GM18868 (cell line): ENCODE measurements at regions not wholly inside any gene's neighbourhood (a gene's known extent, or its start where the extent isn't known, plus 50 kb on each side); places are given as distances from the start of the nearest gene placed in this dataset.
A peak's percentile ranks its signal among the peaks of the same experiment; 100 is the strongest.
"Not testable (repeated sequence)": the region's sequence is repeated elsewhere in the genome, so short reads cannot be mapped to it uniquely, and the experiment has no call there.

Experiments used
- ATAC-seq: cut with Tn5 transposase; IDR thresholded peaks from one replicate; pipeline ENCODE4 v1.9.1; 2021; ENCODE audit warnings: mild to moderate bottlenecking, moderate library complexity; ENCODE audit not compliant: unreplicated experiment

- ATAC-seq, result no peak
These were observed 368.3 kb upstream of the OLFM3 start for GRCh38 chr1:102365071-102365470.

- no peak for ATAC-seq
These were observed 339.9 kb upstream of the OLFM3 start for GRCh38 chr1:102336602-102337001.

- no peak for ATAC-seq
These were observed 321.5 kb upstream of the OLFM3 start for GRCh38 chr1:102318104-102318806.

- no peak for ATAC-seq
These were observed 318.4 kb upstream of the OLFM3 start for GRCh38 chr1:102315096-102315495.

- no peak for ATAC-seq
These were observed 299.4 kb upstream of the OLFM3 start for GRCh38 chr1:102296116-102296515.

GRCh38 chr1:102282955-102283354, 286.2 kb upstream of the OLFM3 start:
- no peak for ATAC-seq

- no peak for ATAC-seq
These were observed 266.3 kb upstream of the OLFM3 start for GRCh38 chr1:102262994-102263393.

GRCh38 chr1:102252731-102253505, 256.2 kb upstream of the OLFM3 start:
- ATAC-seq, result no peak

GRCh38 chr1:102241431-102242338, 245.0 kb upstream of the OLFM3 start:
- ATAC-seq, result peak; percentile 87

GRCh38 chr1:102239247-102239646, 242.5 kb upstream of the OLFM3 start:
- ATAC-seq, result no peak

GRCh38 chr1:102234753-102235359, 238.1 kb upstream of the OLFM3 start:
- ATAC-seq, result no peak

GRCh38 chr1:102219463-102219862, 222.7 kb upstream of the OLFM3 start:
- peak; percentile 68 for ATAC-seq

GRCh38 chr1:102210891-102211290, 214.2 kb upstream of the OLFM3 start:
- not testable (repeated sequence) for ATAC-seq

GRCh38 chr1:102191723-102192122, 195.0 kb upstream of the OLFM3 start:
- ATAC-seq, result peak; percentile 84

- no peak for ATAC-seq
These were observed 193.7 kb upstream of the OLFM3 start for GRCh38 chr1:102190429-102190828.

- no peak for ATAC-seq
These were observed 189.8 kb upstream of the OLFM3 start for GRCh38 chr1:102186536-102186935.

GRCh38 chr1:102185260-102185659, 188.5 kb upstream of the OLFM3 start:
- no peak for ATAC-seq

- ATAC-seq, result no peak
These were observed 187.8 kb upstream of the OLFM3 start for GRCh38 chr1:102184477-102184876.

GRCh38 chr1:102183711-102184110, 187.0 kb upstream of the OLFM3 start:
- no peak for ATAC-seq

- no peak for ATAC-seq
These were observed 186.0 kb upstream of the OLFM3 start for GRCh38 chr1:102182603-102183260.
